ENCODE measurements at regions not wholly inside any gene's neighbourhood (a gene's known extent, or its start where the extent isn't known, plus 50 kb on each side); places are given as distances from the start of the nearest gene placed in this dataset.

- DNase-seq (no peak), ATAC-seq (ENCODE audit: low FRiP score in 2 of 2) (no peak)
- H3K4me3 ChIP-seq = no peak overlapping the region
- no peaks in the 10 kb centered on the region for H3K36me3 ChIP-seq
- no peaks in the 10 kb centered on the region for H3K4me1 ChIP-seq
- no peaks in the 10 kb centered on the region for H3K9me3 ChIP-seq
- no peaks in the 10 kb centered on the region for H3K27me3 ChIP-seq
- H3K27ac ChIP-seq = no peak overlapping the region
- TF ChIP-seq, protein P1, sequence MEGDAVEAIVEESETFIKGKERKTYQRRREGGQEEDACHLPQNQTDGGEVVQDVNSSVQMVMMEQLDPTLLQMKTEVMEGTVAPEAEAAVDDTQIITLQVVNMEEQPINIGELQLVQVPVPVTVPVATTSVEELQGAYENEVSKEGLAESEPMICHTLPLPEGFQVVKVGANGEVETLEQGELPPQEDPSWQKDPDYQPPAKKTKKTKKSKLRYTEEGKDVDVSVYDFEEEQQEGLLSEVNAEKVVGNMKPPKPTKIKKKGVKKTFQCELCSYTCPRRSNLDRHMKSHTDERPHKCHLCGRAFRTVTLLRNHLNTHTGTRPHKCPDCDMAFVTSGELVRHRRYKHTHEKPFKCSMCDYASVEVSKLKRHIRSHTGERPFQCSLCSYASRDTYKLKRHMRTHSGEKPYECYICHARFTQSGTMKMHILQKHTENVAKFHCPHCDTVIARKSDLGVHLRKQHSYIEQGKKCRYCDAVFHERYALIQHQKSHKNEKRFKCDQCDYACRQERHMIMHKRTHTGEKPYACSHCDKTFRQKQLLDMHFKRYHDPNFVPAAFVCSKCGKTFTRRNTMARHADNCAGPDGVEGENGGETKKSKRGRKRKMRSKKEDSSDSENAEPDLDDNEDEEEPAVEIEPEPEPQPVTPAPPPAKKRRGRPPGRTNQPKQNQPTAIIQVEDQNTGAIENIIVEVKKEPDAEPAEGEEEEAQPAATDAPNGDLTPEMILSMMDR (IDR thresholded peaks at IDR 0.05) = no peak
- TF ChIP-seq EP300 (IDR thresholded peaks at IDR 0.05) = no peak
- no peak for TF ChIP-seq POLR2A (IDR thresholded peaks at IDR 0.05)
- TF ChIP-seq POLR2AphosphoS5 (IDR thresholded peaks at IDR 0.05) = no peak
Observed at GRCh38 chr4:20646287-20646686, 54.0 kb upstream of the PACRGL start.

Small RNA genes in the stretch of these regions (small RNA-seq; reads per million reads assigned to genes)
- gene MIR218-1 = 6.2 to 16.2 (median 11.8) reads per million in 4 donors
